ENCODE measurements at regions not wholly inside any gene's neighbourhood (a gene's known extent, or its start where the extent isn't known, plus 50 kb on each side); places are given as distances from the start of the nearest gene placed in this dataset.

GRCh38 chr5:167894631-167895472, 396.6 kb upstream of the WWC1 start:
- no peak for DNase-seq (ENCODE audit: low spot score)
- intact Hi-C loops (cut with DNase I): no loop called here

- no peak for DNase-seq (ENCODE audit: low spot score)
- intact Hi-C loops (cut with DNase I): no loop called here
These were observed 395.4 kb upstream of the WWC1 start for GRCh38 chr5:167895899-167896659.

- intact Hi-C loops (cut with DNase I): no loop called here
- no peak for DNase-seq (ENCODE audit: low spot score)
These were observed 394.6 kb upstream of the WWC1 start for GRCh38 chr5:167896814-167897213.

GRCh38 chr5:167897371-167897770, 394.1 kb upstream of the WWC1 start:
- DNase-seq (ENCODE audit: low spot score): no peak
- intact Hi-C loops (cut with DNase I): no loop called here

GRCh38 chr5:167898361-167899042, 392.9 kb upstream of the WWC1 start:
- no peak for DNase-seq (ENCODE audit: low spot score)
- intact Hi-C loops (cut with DNase I): no loop called here

- intact Hi-C loops (cut with DNase I): no loop called here
- DNase-seq (ENCODE audit: low spot score): no peak
These were observed 391.9 kb upstream of the WWC1 start for GRCh38 chr5:167899490-167900070.

GRCh38 chr5:167900340-167900935, 391.0 kb upstream of the WWC1 start:
- intact Hi-C loops (cut with DNase I): no loop called here
- no peak for DNase-seq (ENCODE audit: low spot score)

GRCh38 chr5:167902298-167902697, 389.1 kb upstream of the WWC1 start:
- intact Hi-C loops (cut with DNase I): no loop called here
- DNase-seq (ENCODE audit: low spot score): no peak

GRCh38 chr5:167903243-167903642, 388.2 kb upstream of the WWC1 start:
- intact Hi-C loops (cut with DNase I): no loop called here
- DNase-seq (ENCODE audit: low spot score): no peak

GRCh38 chr5:167903659-167904058, 387.8 kb upstream of the WWC1 start:
- DNase-seq (ENCODE audit: low spot score): no peak
- intact Hi-C loops (cut with DNase I): no loop called here

- intact Hi-C loops (cut with DNase I): no loop called here
- DNase-seq (ENCODE audit: low spot score): no peak
These were observed 385.3 kb upstream of the WWC1 start for GRCh38 chr5:167905919-167906853.

GRCh38 chr5:167908606-167909005, 382.8 kb upstream of the WWC1 start:
- intact Hi-C loops (cut with DNase I): no loop called here

GRCh38 chr5:167912941-167913665, 378.3 kb upstream of the WWC1 start:
- DNase-seq (ENCODE audit: low spot score): no peak
- intact Hi-C loops (cut with DNase I): no loop called here

More at GRCh38 chr5:167908606-167909005, 382.8 kb upstream of the WWC1 start:
- no peak for DNase-seq (ENCODE audit: low spot score)

GRCh38 chr5:167915237-167915636, 376.2 kb upstream of the WWC1 start:
- DNase-seq (ENCODE audit: low spot score): no peak
- intact Hi-C loops (cut with DNase I): no loop called here

- DNase-seq (ENCODE audit: low spot score): no peak
- intact Hi-C loops (cut with DNase I): no loop called here
These were observed 375.2 kb upstream of the WWC1 start for GRCh38 chr5:167916261-167916691.

GRCh38 chr5:167916706-167917105, 374.7 kb upstream of the WWC1 start:
- no peak for DNase-seq (ENCODE audit: low spot score)
- intact Hi-C loops (cut with DNase I): no loop called here

- intact Hi-C loops (cut with DNase I): no loop called here
- no peak for DNase-seq (ENCODE audit: low spot score)
These were observed 373.1 kb upstream of the WWC1 start for GRCh38 chr5:167918184-167918812.

Measured in cardiac septum (tissue), 1 donor.